HG03280 (cell line): ENCODE measurements at regions not wholly inside any gene's neighbourhood (a gene's known extent, or its start where the extent isn't known, plus 50 kb on each side); places are given as distances from the start of the nearest gene placed in this dataset.
"Not testable (repeated sequence)": the region's sequence is repeated elsewhere in the genome, so short reads cannot be mapped to it uniquely, and the experiment has no call there.

Experiments
- ATAC-seq: cut with Tn5 transposase; IDR thresholded peaks from one replicate; pipeline ENCODE4 v1.9.1; 2021; ENCODE audit warnings: mild to moderate bottlenecking, moderate library complexity; ENCODE audit not compliant: unreplicated experiment

DNA sequence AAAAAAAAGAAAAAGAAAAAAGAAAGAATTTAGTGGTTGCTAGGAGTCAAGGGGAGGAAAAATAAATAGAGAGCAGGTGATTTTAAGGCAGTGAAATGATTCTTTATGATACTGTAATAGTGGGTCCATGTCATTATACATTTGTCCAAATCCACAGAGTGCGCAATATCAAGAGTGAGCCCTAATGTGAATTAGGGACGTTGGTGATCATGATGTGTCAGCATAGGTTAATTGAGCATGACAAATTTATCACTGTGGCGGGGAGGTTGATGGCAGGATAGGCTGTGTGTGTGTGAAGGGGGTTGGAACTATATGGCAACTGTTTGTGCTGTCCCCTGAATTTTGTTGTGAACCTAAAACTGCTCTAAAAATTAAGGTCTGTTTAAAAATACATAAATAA, 357.8 kb downstream of the ICE1 start:
- no peak for ATAC-seq

GRCh38 chr5:5777013-5777412, 354.5 kb downstream of the ICE1 start:
- no peak for ATAC-seq

DNA sequence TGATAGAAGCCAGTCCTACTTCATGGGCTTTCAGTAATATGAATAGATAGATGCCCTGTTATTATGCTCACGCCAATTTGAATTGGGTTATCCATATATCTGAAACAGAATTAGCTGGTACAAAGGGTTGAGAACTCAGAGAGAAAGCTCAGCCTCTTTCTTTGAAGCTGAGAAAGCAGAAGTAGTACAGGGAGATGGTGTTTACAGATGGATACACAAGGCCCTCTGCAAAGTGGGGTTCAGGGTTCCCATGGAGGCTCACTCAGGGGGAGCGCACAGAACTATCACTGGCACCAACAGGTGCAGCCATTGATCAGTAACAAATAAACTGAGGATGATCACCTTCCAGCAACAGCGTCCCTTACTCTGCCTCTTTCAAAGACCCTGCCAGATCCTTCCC, 349.7 kb downstream of the ICE1 start:
- ATAC-seq, result no peak

DNA sequence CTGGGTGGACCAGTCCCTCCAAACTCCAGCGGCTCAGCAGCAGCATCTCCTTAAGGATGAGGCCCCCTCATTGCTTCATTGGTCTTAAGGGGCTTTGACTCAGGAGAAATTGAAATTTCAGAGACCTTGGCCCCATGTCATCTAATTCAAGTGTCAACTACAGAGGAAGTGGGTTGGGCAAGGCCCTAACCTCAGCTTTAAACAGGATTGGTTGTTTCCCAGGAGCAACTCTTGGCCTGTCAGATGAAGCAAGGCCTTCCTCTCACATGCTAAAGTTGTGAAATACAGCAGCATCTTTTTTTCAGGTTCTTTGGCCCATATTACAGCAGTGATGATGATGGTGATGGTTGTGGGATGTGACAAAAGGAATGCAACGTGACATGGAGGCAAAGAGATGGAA, 348.3 kb downstream of the ICE1 start:
- ATAC-seq, result no peak

DNA sequence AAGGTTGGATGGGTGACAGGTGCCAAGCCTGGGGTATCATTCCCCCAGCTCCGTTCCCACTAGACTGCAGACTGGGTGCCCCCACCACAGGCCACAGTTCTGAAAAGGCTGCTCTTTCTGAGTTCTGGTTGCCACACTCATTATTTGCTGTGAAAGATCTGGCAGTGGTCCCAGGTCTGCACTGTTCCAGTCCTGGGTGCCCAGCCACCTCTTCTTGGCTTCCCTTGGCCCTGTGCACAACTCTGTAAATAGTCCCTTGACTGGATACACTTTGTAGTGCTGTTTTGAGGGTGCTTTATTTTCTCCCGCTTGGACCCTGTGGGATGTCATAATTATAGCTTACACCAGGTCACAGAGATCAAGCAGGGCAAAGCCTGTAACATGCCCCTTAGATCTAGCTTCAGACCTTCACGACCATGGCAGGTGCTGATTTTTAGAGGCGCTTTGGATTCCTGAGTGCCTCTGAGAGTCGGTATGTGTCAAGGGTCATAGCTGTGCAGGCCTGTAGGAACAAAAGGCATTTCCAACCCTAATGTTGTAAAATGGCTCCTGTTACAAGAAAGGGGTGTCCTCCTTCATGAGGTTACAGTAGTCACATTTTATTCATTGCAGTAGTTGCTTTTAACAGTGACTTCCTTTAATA, 344.9 kb downstream of the ICE1 start:
- ATAC-seq, result no peak

DNA sequence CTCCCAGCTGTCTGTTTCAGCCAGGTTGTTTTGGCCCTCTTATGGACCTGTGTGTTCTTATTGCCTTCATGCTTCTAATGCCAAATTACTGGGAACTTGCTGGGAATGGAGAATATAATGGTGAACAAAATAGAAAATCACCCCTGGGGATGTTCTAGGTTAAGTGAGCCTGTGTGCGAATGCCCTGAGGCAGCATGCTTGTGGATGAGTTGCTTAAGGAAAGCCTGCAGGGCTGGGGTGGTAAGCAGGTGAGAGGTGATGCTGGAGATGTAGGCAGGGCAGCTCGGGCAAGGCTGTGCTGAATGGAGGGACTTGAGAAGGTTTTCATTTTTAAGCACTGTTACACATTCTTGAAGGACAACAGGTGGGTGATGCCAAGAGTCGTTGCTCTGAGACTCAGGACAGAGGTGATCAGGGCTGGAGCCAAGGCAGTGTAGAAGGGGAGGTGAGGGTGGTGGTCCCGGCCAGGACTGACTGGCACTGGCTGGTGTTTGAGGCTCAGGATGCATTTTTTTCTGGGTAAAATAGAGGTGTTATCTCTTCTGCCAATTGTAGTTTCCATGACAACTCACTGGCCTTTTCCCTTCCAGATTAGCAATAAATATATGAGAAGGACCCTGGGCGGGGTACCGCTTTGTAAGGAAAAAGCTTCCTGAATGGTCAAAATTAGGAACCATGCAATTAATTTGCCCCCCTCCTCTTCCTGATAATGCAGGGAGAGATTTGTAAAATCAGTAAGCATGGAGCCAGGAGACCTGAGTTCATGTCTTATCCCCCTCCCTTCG, 342.8 kb downstream of the ICE1 start:
- no peak for ATAC-seq

GRCh38 chr5:5764246-5764645, 341.8 kb downstream of the ICE1 start:
- no peak for ATAC-seq

DNA sequence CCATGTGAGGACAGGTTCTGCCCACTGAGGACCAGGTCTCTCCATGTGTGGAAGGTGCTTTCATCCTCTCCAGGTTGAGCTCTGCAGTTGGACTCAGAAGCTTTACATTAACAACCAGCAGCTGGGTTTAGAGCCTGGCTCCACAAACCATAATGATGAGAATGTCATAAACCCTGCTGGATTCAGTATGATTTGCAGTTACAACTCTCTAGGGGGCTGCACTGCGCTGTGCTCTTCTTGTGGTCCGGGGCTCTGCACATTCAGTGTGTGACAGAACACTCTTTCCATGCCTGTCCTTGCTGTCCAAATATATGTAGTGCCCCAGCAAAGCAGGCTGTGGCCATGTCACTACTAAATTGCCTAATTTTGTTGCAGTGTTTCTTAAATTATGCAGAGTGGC, 334.3 kb downstream of the ICE1 start:
- no peak for ATAC-seq

GRCh38 chr5:5755888-5756287, 333.4 kb downstream of the ICE1 start:
- ATAC-seq, result no peak

- peak; percentile 72 for ATAC-seq
Observed at GRCh38 chr5:5752844-5753243, 330.4 kb downstream of the ICE1 start.

DNA sequence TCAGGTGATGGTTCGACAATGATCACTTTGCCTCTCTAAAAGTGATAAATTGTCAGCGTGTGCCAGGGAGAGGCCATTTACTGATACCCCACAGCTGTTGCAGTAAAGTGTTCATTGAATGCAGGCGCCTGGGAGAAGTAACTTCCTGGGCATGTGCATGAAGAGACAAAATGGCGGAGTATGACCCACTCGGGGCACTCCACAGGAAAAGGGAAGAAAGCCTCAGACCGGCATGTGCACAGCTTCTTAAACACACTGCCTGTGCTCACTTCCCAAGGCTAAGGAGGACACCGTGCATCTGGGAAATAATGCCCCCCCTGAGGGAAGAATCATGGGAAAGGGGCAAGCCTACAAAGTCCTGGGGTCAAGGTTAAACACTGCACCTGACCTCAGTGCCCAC, 329.5 kb downstream of the ICE1 start:
- ATAC-seq, result no peak

- peak; percentile 51 for ATAC-seq
Observed at GRCh38 chr5:5751498-5751897, 329.0 kb downstream of the ICE1 start.

DNA sequence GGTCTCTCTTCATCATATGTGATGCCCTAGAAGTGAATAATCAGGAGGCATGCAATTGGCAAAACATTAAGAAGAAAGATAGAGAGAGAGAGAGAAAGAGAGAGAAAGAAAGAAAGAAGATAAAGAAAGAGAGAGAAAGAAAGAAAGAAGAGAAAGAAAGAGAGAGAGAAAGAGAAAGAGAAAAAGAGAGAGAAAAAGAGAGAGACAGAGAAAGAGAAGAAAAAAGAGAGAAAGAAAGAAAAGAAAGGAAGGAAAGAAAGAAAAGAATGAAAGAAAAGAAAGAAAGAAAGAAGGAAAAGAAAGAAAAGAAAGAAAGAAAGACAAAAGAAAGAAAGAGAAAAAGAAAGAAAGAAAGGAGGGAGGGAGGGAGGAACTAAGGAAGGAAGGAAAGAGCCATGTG, 318.9 kb downstream of the ICE1 start:
- no peak for ATAC-seq

GRCh38 chr5:5739490-5739945, 317.0 kb downstream of the ICE1 start:
- ATAC-seq, result peak; percentile 8

- peak; percentile 73 for ATAC-seq
Observed at GRCh38 chr5:5738797-5739489, 316.5 kb downstream of the ICE1 start.

DNA sequence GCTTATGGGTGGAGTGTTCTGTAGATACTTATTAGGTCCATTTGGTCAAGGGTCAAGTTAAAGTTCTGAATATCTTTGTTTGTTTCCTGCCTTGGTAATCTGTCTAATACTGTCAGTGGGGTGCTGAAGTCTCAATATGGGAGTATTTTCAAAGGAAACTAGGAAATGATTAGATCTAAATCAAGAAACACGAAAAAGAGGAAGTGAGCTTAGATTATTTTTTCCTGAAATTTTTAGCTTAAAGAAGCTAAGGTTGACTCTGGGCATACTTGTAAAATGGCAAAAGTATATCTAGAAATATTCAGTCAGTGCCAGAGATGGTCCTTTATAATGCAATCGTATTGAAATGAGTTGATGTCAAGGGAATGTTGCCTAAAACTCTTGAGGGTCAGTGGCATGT, 313.5 kb downstream of the ICE1 start:
- no peak for ATAC-seq

DNA sequence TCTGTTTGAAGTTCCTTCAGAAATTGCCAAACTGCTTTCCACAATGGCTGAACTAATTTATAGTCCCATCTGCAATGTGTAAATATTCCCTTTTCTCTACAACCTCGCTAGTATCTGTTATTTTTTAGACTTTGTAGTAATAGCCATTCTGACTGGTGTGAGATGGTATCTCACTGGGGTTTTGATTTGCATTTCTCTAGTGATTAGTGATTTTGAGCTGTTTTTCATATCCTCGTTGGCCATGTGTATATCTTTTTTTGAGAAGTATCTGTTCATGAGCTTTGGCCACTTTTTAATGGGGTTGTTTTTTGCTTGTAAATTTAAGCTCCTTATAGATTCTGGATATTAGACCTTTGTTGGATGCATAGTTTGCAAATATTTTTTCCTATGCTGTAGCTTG, 310.6 kb downstream of the ICE1 start:
- not testable (repeated sequence) for ATAC-seq

DNA sequence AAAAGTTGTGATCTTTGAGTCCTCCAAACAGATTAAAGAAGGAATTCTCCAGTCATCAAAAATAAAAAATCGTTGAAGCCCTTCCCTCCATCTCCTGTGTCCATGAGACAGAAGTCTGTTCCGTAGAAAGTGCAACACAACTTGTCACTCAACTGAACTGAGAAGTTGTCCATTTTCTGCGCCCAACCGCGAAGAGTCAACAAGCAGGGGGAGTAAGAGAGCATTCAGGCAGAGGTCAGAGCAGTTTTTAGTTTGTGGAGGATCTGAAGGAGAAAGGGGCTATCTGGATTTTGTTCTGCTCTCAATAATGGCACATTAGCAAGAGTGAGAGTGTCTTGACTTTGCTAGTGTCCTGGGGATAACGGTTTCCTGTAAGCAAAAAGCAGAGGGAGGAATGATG, 303.9 kb downstream of the ICE1 start:
- ATAC-seq, result no peak

DNA sequence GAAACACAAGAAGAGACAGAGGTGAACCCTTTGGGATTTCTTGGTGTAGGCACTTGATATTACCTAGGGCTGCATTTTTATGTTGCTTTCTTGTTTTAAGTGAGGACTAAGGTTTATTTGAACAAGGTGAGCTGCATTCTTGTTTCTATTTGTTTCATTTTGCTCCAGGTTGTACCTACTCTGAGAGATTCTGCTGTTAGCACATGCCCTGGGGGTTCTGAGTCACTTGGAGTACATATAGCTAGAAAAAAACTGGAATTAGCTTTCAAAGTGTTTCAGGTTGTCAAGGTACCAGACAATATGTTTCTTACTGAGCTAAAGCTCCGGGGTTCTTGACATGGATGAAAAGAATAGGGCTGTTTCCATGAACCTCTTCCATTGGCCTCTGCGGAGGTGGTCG, 299.4 kb downstream of the ICE1 start:
- ATAC-seq, result no peak

DNA sequence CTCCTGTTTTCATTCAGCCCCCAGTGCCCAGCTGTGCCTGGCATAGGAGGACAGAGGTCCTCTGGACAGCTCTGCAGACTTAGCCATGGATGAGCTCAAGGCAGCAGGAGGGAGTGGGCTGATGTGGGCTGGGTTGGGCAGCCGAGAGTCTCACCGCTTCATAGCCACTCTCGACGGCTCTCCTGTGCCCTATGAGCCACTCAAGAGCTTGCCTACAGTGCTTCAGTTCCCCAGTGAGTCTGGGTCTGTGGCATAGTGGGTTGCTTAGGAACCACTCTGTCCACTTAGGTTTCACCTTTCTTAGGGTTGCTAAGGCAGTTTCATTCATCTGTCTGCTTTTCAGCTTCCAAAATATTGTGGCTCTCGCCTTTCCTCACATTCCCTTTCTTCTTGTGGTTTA, 296.8 kb downstream of the ICE1 start:
- no peak for ATAC-seq

DNA sequence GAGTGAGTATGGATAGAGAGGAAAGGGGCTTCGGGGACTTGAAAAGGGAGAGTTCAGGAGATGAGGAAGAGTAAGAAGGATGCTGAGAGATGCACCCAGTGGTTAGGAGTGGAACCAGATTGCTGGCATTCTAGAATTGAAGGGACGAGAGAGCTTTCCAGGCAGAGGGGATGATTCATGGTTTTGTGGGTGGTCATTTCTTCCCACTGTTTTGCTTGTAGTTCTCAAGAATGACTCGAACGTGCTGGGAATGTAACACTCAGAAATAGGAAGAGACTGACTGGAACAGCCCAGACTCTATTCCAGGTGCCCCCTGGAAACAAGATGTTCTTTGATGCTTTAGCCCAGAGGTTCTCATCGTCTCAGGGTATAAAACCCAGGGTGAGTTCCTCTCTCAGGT, 294.2 kb downstream of the ICE1 start:
- no peak for ATAC-seq

- ATAC-seq, result no peak
Observed at GRCh38 chr5:5711592-5711991, 289.1 kb downstream of the ICE1 start.
